Esophagus muscularis mucosa (tissue), 4 donors: ENCODE measurements at regions not wholly inside any gene's neighbourhood (a gene's known extent, or its start where the extent isn't known, plus 50 kb on each side); places are given as distances from the start of the nearest gene placed in this dataset.

Source experiments
- DNase-seq: peaks from one replicate; pipeline ENCODE4 v3.0.0-alpha.2; 2017; ENCODE audit errors: extremely low spot score
- H3K27ac ChIP-seq, 4 donors: fragments of 200-600 bp; sonication (generic); replicated peaks in 1 of 4; 1 replicate in 3 of 4; 2 replicates in 1 of 4; pipeline ENCODE4 v1.5.1; 2016 to 2019; ENCODE audit warnings: mild to moderate bottlenecking in 1 of 4
- H3K27me3 ChIP-seq, 4 donors: fragments of 200-600 bp; sonication (generic); one replicate each; pipeline versions ENCODE4 v1.5.1 to v1.6.0; 2016 to 2019
- H3K36me3 ChIP-seq, 4 donors: fragments of 200-600 bp; sonication (generic); one replicate each; pipeline ENCODE4 v1.5.1; 2016 to 2019
- H3K4me1 ChIP-seq, 4 donors: fragments of 200-600 bp; sonication (generic); one replicate each; pipeline ENCODE4 v1.5.1; 2016 to 2019
- H3K4me3 ChIP-seq, 4 donors: fragments of 200-600 bp; sonication (generic); 1 replicate in 2 of 4; 2 replicates in 2 of 4; pipeline ENCODE4 v1.5.1; 2016 to 2019; ENCODE audit warnings: mild to moderate bottlenecking in 4 of 4, moderate library complexity in 1 of 4
- H3K9me3 ChIP-seq, 4 donors: fragments of 200-600 bp; sonication (generic); 1 replicate in 3 of 4; 2 replicates in 1 of 4; pipeline ENCODE4 v1.5.1; 2016 to 2019
- CTCF ChIP-seq, 3 experiments: fragments of 200-600 bp in 2 of 3; fragments of 450-650 bp in 1 of 3; sonication (generic) in 2 of 3; IDR thresholded peaks; one replicate each; pipeline ENCODE4 v1.5.1; 2017 to 2019; ENCODE audit warnings: antibody characterized with exemption in 3 of 3, mild to moderate bottlenecking in 2 of 3, moderate library complexity in 1 of 3
- EP300 ChIP-seq: sonication (generic); formaldehyde crosslinking; IDR thresholded peaks from one replicate; pipeline ENCODE4 v1.6.1; 2017; ENCODE audit warnings: antibody characterized with exemption
- POLR2A ChIP-seq: fragments of 450-650 bp; IDR thresholded peaks from one replicate; pipeline ENCODE4 v1.6.1; 2017; ENCODE audit warnings: antibody characterized with exemption, moderate library complexity, mild to moderate bottlenecking, low read depth
- POLR2AphosphoS5 ChIP-seq, 2 donors: sonication (generic); formaldehyde crosslinking; IDR thresholded peaks; one replicate each; pipeline ENCODE4 v1.6.1; 2017; ENCODE audit warnings: antibody characterized with exemption in 2 of 2
- WGBS: methylation state at CpG from one replicate; pipeline ENCODE4 v1.1.5; 2018; 5-methylcytosine and 5-hydroxymethylcytosine counted together
- intact Hi-C: fragments of 100-400 bp; cut with DNase I; formaldehyde crosslinking; loops from one replicate; pipeline ENCODE4 v1.15.1; 2023

GRCh38 chr1:115164940-115165705, 75.8 kb upstream of the TSPAN2 start:
- H3K27ac ChIP-seq, result no peak overlapping the region
- 95% methylated on average over 6 of the region's 6 CpGs for WGBS
- peak; percentile 64 for DNase-seq
- no peaks in the 10 kb centered on the region for H3K36me3 ChIP-seq
- intact Hi-C loops, result no loop called here
- H3K4me1 ChIP-seq, result peaks cover 0 to 3% (median 0%) of the 10 kb centered on the region in 4 donors
- no peaks in the 10 kb centered on the region for H3K27me3 ChIP-seq
- H3K4me3 ChIP-seq, result no peak overlapping the region
- no peak for TF ChIP-seq EP300
- no peak for TF ChIP-seq POLR2AphosphoS5 (IDR thresholded peaks at IDR 0.05)
- no peaks in the 10 kb centered on the region for H3K9me3 ChIP-seq

DNA sequence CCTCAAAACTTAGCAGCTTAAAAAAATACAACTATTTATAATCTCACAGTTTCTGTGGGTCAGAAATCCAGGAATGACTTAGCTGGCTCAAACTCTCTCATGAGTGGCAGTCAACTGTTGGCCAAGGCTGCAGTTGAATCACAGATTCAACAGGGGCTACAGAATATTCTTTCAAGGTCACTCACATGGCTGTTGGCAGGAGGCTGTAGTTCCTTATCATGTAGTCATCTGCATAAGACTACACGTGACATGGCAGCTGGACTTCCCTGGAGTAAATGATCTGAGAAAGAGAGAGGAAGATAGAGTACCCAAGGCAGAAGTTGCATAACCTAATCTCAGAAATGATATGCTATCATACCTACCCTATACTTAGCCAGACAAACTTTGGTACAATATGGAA, 75.2 kb upstream of the TSPAN2 start:
- intact Hi-C loops, result no loop called here
- Histone ChIP-seq H3K27ac (no peak overlapping the region), H3K9me3 (no peaks in the 10 kb centered on the region), H3K4me3 (no peak overlapping the region), H3K36me3 (no peaks in the 10 kb centered on the region), H3K27me3 (no peaks in the 10 kb centered on the region), H3K4me1 (no peaks in the 10 kb centered on the region)
- TF ChIP-seq POLR2AphosphoS5 (IDR thresholded peaks at IDR 0.05) (no peak), EP300 (no peak), POLR2A (no peak), CTCF (IDR thresholded peaks at IDR 0.05) (no peak)
- DNase-seq, result peak; percentile 89
- 86% methylated on average over 1 of the region's 1 CpG for WGBS

DNA sequence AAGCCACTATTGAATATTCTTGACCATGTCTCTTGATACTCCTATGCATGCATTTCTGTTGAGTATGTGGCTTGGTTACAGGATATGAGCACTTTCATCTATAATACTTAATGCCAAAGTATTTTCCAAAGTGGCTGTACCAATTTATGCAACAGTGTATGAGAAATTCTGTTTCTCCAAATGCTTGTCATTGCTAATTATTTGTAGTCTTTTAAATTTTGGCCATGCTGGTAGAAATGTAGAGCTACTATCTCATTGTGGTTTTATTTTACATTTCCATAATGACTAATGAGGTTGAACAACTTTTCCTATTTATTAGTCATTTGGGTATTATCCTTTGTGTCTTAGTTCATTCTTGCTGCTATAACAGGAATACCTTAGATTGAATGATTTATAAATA, 71.4 kb upstream of the TSPAN2 start:
- H3K36me3 ChIP-seq, result no peaks in the 10 kb centered on the region
- H3K4me3 ChIP-seq, result no peak overlapping the region
- H3K27me3 ChIP-seq, result no peaks in the 10 kb centered on the region
- H3K27ac ChIP-seq, result no peak overlapping the region
- TF ChIP-seq POLR2A (no peak), CTCF (IDR thresholded peaks at IDR 0.05) (no peak), EP300 (no peak), POLR2AphosphoS5 (IDR thresholded peaks at IDR 0.05) (no peak)
- intact Hi-C loops, result no loop called here
- H3K4me1 ChIP-seq, result peaks cover 0 to 18% (median 14%) of the 10 kb centered on the region in 4 donors
- DNase-seq, result no peak
- H3K9me3 ChIP-seq, result no peaks in the 10 kb centered on the region

DNA sequence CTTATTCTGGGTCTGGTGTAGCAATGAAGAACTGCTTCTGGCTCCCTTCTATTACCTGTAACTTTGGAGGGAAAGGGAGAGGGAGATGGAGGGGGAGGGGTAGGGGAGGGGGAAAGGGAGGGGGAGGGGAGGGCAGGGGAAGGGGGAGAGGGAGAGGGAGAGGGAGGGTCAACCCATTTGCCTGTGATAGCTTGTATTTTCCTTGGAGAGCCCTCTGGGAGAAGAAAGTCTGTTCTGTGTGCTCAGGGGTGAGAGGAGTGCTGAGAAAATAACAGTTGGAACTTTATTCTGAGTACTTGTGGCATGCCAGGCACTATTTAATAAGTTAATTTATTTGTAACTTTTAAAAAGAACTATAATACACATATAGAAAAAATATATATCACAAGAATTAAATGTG, 70.7 kb upstream of the TSPAN2 start:
- Histone ChIP-seq H3K27me3 (no peaks in the 10 kb centered on the region), H3K36me3 (no peaks in the 10 kb centered on the region), H3K4me3 (no peak overlapping the region), H3K27ac (no peak overlapping the region), H3K9me3 (no peaks in the 10 kb centered on the region), H3K4me1 (peaks cover 0 to 18% (median 14%) of the 10 kb centered on the region in 4 donors)
- intact Hi-C loops, result no loop called here
- peak; percentile 55 for DNase-seq
- TF ChIP-seq POLR2AphosphoS5 (IDR thresholded peaks at IDR 0.05) (no peak), POLR2A (no peak), EP300 (no peak), CTCF (IDR thresholded peaks at IDR 0.05) (no peak)

GRCh38 chr1:115158181-115158580, 68.9 kb upstream of the TSPAN2 start:
- no peaks in the 10 kb centered on the region for H3K36me3 ChIP-seq
- no peak overlapping the region for H3K4me3 ChIP-seq
- no peaks in the 10 kb centered on the region for H3K27me3 ChIP-seq
- H3K4me1 ChIP-seq, result peaks cover 0 to 18% (median 14%) of the 10 kb centered on the region in 4 donors
- DNase-seq, result peak; percentile 87
- no peaks in the 10 kb centered on the region for H3K9me3 ChIP-seq
- intact Hi-C loops, result no loop called here
- 0% methylated on average over 2 of the region's 2 CpGs for WGBS
- TF ChIP-seq CTCF (IDR thresholded peaks at IDR 0.05), result no peak
- TF ChIP-seq POLR2A, result no peak
- no peak for TF ChIP-seq POLR2AphosphoS5 (IDR thresholded peaks at IDR 0.05)
- no peak for TF ChIP-seq EP300
- no peak overlapping the region for H3K27ac ChIP-seq
